Glutamatergic neuron (in vitro differentiated cells): ENCODE measurements at regions not wholly inside any gene's neighbourhood (a gene's known extent, or its start where the extent isn't known, plus 50 kb on each side); places are given as distances from the start of the nearest gene placed in this dataset.

Experiments
- DNase-seq: peaks from one replicate; pipeline ENCODE4 v3.0.0; 2022
- H3K27ac Mint-ChIP-seq: one replicate; pipeline ENCODE4 v1.8.0; 2020; ENCODE audit warnings: mild to moderate bottlenecking, mixed read lengths, inconsistent platforms; ENCODE audit not compliant: unreplicated experiment
- H3K27me3 Mint-ChIP-seq: one replicate; pipeline ENCODE4 v1.8.0; 2020; ENCODE audit warnings: mild to moderate bottlenecking, moderate library complexity, mixed read lengths, inconsistent platforms; ENCODE audit not compliant: unreplicated experiment
- H3K36me3 Mint-ChIP-seq: one replicate; pipeline ENCODE4 v1.8.0; 2020; ENCODE audit warnings: mild to moderate bottlenecking, mixed read lengths, inconsistent platforms; ENCODE audit not compliant: unreplicated experiment
- H3K4me1 Mint-ChIP-seq: one replicate; pipeline ENCODE4 v1.8.0; 2020; ENCODE audit warnings: mild to moderate bottlenecking, low read depth, mixed read lengths, inconsistent platforms; ENCODE audit not compliant: unreplicated experiment
- H3K4me3 Mint-ChIP-seq: one replicate; pipeline ENCODE4 v1.8.0; 2020; ENCODE audit warnings: mild to moderate bottlenecking, mixed read lengths, inconsistent platforms; ENCODE audit not compliant: unreplicated experiment
- H3K9me3 Mint-ChIP-seq: one replicate; pipeline ENCODE4 v1.8.0; 2020; ENCODE audit warnings: mild to moderate bottlenecking, moderate library complexity, mixed read lengths, inconsistent platforms; ENCODE audit not compliant: unreplicated experiment
- TF ChIP-seq, protein P1 (sequence below): fragments of 200-600 bp; sonication (generic); IDR thresholded peaks from one replicate; pipeline ENCODE4 v1.5.0; 2021; ENCODE audit not compliant: partially characterized antibody, unreplicated experiment

DNA sequence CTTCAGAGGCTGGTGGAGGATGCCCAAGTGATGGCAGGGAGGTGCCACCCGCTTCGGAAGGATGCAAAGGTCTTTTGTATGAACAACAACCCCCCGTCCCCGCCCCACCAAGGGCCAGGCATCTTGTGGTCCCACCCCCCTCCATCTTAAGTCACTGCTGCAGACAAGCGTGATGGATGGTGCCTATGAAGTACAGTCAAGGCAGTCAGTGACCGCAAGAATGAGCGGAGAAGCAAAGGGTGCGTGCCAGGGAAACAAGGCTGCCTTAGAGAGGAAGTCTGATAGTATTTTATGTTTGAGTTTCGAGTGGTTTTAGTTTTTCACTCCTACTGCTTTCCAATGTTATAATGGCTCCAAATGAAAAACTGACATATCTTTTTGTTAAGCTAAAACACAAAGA, 68.7 kb upstream of the GPM6B start:
- H3K4me3 Mint-ChIP-seq = no peak overlapping the region
- no peaks in the 10 kb centered on the region for H3K27me3 Mint-ChIP-seq
- H3K27ac Mint-ChIP-seq = no peak overlapping the region
- peaks cover 3% of the 10 kb centered on the region for H3K9me3 Mint-ChIP-seq
- no peak for DNase-seq
- TF ChIP-seq, protein P1, sequence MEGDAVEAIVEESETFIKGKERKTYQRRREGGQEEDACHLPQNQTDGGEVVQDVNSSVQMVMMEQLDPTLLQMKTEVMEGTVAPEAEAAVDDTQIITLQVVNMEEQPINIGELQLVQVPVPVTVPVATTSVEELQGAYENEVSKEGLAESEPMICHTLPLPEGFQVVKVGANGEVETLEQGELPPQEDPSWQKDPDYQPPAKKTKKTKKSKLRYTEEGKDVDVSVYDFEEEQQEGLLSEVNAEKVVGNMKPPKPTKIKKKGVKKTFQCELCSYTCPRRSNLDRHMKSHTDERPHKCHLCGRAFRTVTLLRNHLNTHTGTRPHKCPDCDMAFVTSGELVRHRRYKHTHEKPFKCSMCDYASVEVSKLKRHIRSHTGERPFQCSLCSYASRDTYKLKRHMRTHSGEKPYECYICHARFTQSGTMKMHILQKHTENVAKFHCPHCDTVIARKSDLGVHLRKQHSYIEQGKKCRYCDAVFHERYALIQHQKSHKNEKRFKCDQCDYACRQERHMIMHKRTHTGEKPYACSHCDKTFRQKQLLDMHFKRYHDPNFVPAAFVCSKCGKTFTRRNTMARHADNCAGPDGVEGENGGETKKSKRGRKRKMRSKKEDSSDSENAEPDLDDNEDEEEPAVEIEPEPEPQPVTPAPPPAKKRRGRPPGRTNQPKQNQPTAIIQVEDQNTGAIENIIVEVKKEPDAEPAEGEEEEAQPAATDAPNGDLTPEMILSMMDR = no peak
- peaks cover 9% of the 10 kb centered on the region for H3K4me1 Mint-ChIP-seq
- H3K36me3 Mint-ChIP-seq = no peaks in the 10 kb centered on the region

- H3K4me3 Mint-ChIP-seq = peak overlapping the region; percentile 34
- no peaks in the 10 kb centered on the region for H3K36me3 Mint-ChIP-seq
- H3K9me3 Mint-ChIP-seq = peaks cover 7% of the 10 kb centered on the region
- peaks cover 24% of the 10 kb centered on the region for H3K4me1 Mint-ChIP-seq
- TF ChIP-seq, protein P1 = no peak
- H3K27ac Mint-ChIP-seq = peak overlapping the region; percentile 88
- DNase-seq = no peak
- H3K27me3 Mint-ChIP-seq = peaks cover 6% of the 10 kb centered on the region
Observed at GRCh38 chrX:13876652-13877051, 59.8 kb upstream of the GPM6B start.

GRCh38 chrX:13875572-13875971, 58.7 kb upstream of the GPM6B start:
- DNase-seq = no peak
- Mint-ChIP-seq H3K27ac (peak overlapping the region; percentile 88), H3K4me1 (peaks cover 24% of the 10 kb centered on the region), H3K27me3 (peaks cover 7% of the 10 kb centered on the region), H3K9me3 (peaks cover 4% of the 10 kb centered on the region), H3K36me3 (no peaks in the 10 kb centered on the region), H3K4me3 (peak overlapping the region; percentile 56)
- TF ChIP-seq, protein P1 = no peak

DNA sequence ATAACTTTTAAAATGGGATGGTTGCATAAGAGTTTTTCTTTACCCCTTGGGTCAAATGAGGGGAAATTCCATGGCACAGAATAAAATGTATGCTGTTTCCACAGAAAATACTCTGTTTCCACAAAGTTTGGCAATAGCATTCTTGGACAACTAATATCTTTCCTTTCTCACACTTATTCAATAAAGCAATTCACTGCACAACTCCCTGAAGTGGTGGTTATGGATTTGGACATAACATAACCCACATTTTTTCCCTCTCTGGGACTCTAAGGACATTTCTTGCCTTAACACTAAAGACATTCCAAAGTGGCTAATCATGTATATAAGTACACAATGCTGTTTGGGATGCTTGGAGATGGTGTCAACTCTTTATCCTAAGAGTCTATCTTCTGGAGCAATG, 51.7 kb upstream of the GPM6B start:
- Mint-ChIP-seq H3K4me3 (no peak overlapping the region), H3K27ac (no peak overlapping the region), H3K27me3 (peaks cover 2% of the 10 kb centered on the region), H3K36me3 (no peaks in the 10 kb centered on the region), H3K9me3 (peaks cover 2% of the 10 kb centered on the region), H3K4me1 (peaks cover 9% of the 10 kb centered on the region)
- TF ChIP-seq, protein P1 = no peak
- DNase-seq = no peak
